H1 (cell line): ENCODE measurements at regions not wholly inside any gene's neighbourhood (a gene's known extent, or its start where the extent isn't known, plus 50 kb on each side); places are given as distances from the start of the nearest gene placed in this dataset.

Experiments
- NANOG ChIP-seq: IDR thresholded peaks from 2 replicates; pipeline ENCODE4 v1.6.1; 2011; ENCODE audit warnings: low read length, low read depth, mild to moderate bottlenecking, inconsistent platforms; ENCODE audit not compliant: insufficient read depth, poor library complexity, severe bottlenecking
- TAF7 ChIP-seq: optimal IDR thresholded peaks from 2 replicates; pipeline ENCODE3; 2011; ENCODE audit warnings: low read depth, mild to moderate bottlenecking, inconsistent platforms, low read length, moderate library complexity, borderline replicate concordance
- TF ChIP-seq, protein P1 (sequence below), 3 experiments: IDR thresholded peaks; 1 replicate in 2 of 3; 2 replicates in 1 of 3; pipeline versions ENCODE4 v1.5.1 to v1.6.1; 2011; ENCODE audit warnings: low read length in 3 of 3, mild to moderate bottlenecking in 3 of 3, inconsistent platforms in 2 of 3, low read depth in 1 of 3, moderate library complexity in 1 of 3; ENCODE audit not compliant: insufficient read depth in 1 of 3; ENCODE audit errors: control extremely low read depth in 1 of 3

DNA sequence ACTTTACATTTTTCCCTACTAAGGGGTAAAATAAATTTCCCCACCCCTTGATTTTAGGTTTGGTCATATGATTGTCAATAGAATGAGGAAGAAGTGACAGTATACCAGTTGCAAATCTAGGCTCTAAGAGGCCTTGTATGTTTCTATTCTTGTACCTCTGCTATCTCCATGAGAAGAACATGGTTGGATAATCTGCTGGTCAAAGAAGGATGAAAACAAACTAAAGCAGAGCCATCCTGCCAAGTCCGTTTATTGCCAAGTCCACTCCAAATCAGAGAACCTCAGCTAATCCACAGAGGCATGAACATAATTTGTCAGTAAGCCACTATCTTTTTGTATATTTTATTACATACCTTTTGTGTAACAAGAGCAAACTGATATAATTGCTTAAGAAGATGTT, 98.0 kb downstream of the CRPPA start (continued):
- TF ChIP-seq, protein P1, sequence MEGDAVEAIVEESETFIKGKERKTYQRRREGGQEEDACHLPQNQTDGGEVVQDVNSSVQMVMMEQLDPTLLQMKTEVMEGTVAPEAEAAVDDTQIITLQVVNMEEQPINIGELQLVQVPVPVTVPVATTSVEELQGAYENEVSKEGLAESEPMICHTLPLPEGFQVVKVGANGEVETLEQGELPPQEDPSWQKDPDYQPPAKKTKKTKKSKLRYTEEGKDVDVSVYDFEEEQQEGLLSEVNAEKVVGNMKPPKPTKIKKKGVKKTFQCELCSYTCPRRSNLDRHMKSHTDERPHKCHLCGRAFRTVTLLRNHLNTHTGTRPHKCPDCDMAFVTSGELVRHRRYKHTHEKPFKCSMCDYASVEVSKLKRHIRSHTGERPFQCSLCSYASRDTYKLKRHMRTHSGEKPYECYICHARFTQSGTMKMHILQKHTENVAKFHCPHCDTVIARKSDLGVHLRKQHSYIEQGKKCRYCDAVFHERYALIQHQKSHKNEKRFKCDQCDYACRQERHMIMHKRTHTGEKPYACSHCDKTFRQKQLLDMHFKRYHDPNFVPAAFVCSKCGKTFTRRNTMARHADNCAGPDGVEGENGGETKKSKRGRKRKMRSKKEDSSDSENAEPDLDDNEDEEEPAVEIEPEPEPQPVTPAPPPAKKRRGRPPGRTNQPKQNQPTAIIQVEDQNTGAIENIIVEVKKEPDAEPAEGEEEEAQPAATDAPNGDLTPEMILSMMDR (IDR thresholded peaks at IDR 0.05; ENCODE audit: control extremely low read depth in 1 of 3, insufficient read depth in 1 of 3, low read depth in 1 of 3, low read length in 3 of 3), result no peak
- TF ChIP-seq TAF7, result no peak
- TF ChIP-seq NANOG, result no peak
